Smooth muscle cell of the brain vasculature (primary cell): ENCODE measurements at regions not wholly inside any gene's neighbourhood (a gene's known extent, or its start where the extent isn't known, plus 50 kb on each side); places are given as distances from the start of the nearest gene placed in this dataset.

Experiments
- DNase-seq: peaks from one replicate; pipeline ENCODE4 v3.0.0-alpha.2; 2012; ENCODE audit warnings: low read depth, low spot score

DNA sequence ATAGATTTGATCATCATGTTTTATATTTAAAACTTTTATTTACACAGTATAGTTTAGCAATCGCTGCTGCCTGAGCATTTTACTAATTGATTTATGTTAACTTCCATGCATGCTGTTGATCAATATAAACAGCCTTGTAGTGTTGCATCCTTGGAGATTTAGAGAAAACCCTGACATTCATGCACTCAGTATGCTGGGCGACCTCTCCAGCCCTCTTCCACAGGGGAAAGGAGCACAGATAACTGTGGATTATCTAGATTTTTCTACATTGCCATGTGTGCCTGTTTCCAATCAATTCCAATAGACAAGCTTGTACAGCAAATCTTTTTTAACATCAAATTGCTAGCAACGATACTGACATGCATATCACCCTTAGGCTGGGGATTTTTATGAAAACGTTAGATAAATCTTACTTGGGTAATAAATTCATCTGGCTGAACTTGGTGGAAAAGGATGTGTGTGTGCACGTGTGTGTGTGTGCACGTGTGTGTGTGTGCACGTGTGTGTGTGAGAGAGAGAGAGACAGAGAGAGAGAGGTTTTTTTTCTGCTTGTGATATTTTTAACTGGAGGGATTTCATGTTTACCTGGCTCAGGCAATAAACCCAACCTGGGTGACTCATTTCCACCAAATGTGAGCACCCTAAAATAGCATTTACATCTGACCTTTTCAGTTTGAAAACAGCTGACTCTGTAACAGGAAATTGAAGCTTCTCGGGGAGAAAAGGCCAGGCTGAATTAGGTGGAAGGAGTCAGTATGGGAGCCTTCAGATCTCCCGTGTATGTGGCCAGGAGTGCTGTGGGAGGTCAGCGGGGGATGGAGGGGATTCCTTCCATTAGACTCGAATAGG lies 339.8 kb downstream of the PRDM2 start:
- DNase-seq = no peak

DNA sequence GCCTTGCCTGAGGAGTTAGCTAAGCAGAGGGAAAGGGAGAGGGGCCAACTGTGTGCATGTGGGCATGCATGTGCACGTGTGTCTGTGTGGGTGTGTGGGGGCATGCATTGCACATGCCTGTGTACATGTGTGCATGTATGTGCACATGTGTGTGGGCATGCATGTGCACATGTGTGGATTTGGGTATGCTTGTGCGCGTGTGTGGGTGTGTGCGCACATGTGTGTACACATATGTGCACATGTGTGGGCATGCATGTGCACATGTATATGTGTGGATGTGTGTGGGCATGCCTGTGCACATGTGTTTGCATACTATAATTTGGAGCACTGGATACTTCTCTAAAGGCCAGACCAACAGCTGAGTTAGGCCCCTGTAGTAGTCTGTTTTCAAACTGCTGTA lies 350.0 kb downstream of the PRDM2 start:
- DNase-seq = no peak

DNA sequence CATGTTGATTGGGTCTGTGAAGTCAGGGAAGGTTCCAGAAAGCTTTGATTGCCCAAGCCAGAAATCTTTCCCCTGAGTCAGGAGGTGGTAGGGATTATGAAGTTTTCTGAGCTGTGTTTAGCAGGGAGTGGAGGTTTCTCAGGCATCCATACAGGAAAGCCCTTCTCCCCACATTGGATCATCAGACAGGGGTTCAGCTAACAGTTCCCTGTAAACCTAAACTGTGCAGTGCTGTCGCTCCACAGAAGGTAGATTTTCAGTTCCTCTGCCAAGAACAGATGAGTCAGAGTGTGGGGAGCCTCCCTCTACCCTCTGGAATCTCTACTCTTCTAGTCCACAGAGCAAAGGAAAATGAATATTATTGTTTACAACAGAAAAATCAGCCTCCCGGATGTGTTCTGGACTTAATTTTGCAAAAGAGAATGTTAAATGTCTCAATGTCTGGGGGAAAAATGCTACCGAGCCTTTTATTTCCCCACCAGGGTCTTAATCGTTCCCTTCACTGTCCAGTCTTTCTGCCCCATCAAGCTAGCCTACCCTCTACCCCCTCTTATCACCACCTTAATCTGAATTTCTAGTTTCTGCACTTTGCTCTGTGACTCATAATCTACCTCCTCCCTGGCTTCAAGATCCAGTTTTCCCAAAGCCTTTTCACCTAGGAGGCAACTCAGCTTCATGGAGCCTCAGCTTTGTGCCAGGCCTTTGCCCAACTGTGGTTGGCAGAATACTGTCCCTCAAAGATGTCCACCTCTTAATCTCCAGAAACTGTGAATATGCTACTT lies 355.6 kb downstream of the PRDM2 start:
- no peak for DNase-seq

GRCh38 chr1:14057640-14058039 lies 357.7 kb downstream of the PRDM2 start:
- no peak for DNase-seq

DNA sequence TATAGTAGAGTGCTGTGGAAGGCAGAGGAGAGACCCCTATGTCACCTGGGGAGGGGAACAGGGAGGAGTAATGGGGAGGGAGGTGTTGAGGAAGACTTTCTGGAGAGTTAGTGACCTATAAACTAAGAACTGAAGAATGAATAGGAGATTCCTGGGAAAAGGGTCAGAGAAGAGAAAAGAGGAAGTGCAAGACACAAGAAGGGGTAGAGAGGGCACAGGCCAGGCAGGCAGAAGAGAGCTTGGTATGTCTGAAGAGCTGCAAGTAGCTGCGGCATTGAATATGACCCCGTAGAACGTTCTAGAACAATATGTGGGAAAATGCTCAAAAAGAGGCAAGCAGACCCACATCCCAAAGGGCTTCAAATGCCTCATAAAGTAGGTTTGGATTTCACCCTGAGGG lies 361.2 kb downstream of the PRDM2 start:
- no peak for DNase-seq

- no peak for DNase-seq
These were observed 361.7 kb downstream of the PRDM2 start for GRCh38 chr1:14061722-14062121.

GRCh38 chr1:14062669-14063068 lies 362.7 kb downstream of the PRDM2 start:
- no peak for DNase-seq

GRCh38 chr1:14064649-14065442 lies 364.9 kb downstream of the PRDM2 start:
- DNase-seq = no peak

DNA sequence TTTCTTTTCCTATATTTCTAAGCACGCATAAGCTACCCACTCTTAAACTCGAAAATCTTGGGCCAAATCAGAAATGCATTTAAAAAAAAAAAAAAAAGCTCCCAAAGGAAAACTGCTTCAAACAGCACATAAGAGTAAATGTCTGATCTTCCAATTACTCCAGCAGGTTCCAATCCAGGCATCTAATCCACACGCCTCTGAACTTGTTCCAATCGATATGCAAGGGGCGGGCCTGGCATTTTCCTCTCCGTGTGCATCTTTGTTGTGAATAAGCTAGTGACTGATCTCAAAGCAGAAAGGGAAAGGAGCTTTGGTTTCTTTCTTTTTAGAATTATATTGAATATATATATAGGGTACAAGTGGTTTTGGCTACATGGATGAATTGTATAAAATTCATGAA lies 365.5 kb downstream of the PRDM2 start:
- DNase-seq = no peak

DNA sequence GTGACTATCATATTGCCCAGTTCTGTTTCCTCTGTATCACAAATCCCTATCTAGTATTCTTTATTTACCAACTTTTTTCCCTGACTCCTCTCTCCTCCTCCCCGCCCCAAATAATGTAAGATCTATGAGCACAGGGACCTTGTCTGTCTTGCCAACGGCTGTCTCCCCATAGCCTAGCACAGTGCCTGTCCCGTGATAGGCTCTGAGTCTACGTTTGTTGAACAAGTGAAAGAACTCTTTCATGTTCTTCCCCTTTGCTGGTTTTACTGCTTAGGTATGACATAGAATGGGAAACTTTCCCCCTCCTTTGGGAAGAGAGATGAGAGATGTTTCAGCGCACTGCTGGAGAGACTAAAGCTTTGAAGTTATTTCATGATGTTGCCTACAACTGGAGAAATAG lies 367.0 kb downstream of the PRDM2 start:
- no peak for DNase-seq

GRCh38 chr1:14067711-14068110 lies 367.7 kb downstream of the PRDM2 start:
- DNase-seq = no peak

GRCh38 chr1:14071581-14071980 lies 371.6 kb downstream of the PRDM2 start:
- no peak for DNase-seq

- DNase-seq = no peak
These were observed 380.7 kb downstream of the PRDM2 start for GRCh38 chr1:14080653-14081052.

GRCh38 chr1:14082331-14082730 lies 382.3 kb downstream of the PRDM2 start:
- DNase-seq = no peak

GRCh38 chr1:14083277-14083676 lies 383.3 kb downstream of the PRDM2 start:
- no peak for DNase-seq

DNA sequence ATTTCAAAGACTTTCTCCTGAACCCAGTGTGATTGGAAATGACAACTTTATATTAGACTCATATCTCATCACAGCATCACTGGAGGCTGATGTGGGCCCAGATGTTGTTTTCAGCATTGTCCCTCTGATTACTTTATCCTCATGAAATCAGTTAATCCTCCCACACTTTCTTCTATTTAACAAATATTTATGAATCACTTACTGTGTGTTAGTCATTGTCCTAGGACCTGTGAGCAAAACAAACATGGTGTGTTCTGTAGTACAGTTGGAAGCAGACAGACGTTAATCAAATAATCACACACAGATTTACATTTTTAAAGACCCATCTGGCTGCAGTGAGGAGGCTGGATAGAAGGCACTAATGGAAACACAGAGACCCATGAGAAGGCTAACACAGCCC lies 383.7 kb downstream of the PRDM2 start:
- DNase-seq = no peak

GRCh38 chr1:14090062-14090461 lies 390.1 kb downstream of the PRDM2 start:
- DNase-seq = no peak

DNA sequence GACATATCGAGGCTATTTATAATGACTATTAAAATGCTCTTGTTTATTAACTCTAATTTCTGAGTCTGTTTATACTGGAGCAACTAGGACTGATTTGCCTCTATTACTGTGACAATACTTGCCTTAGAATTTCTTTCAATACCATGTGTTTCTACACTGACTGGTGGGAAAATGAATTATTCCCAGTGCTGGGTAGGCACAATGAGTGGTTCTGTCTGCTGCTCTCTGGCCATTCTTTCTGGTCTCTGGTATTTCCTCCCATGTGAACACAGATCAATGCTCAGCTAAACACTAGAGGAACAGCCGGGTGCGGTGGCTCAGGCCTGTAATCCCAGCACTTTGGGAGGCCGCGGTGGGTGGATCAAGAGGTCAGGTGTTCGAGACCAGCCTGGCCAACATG lies 390.5 kb downstream of the PRDM2 start:
- DNase-seq = no peak

DNA sequence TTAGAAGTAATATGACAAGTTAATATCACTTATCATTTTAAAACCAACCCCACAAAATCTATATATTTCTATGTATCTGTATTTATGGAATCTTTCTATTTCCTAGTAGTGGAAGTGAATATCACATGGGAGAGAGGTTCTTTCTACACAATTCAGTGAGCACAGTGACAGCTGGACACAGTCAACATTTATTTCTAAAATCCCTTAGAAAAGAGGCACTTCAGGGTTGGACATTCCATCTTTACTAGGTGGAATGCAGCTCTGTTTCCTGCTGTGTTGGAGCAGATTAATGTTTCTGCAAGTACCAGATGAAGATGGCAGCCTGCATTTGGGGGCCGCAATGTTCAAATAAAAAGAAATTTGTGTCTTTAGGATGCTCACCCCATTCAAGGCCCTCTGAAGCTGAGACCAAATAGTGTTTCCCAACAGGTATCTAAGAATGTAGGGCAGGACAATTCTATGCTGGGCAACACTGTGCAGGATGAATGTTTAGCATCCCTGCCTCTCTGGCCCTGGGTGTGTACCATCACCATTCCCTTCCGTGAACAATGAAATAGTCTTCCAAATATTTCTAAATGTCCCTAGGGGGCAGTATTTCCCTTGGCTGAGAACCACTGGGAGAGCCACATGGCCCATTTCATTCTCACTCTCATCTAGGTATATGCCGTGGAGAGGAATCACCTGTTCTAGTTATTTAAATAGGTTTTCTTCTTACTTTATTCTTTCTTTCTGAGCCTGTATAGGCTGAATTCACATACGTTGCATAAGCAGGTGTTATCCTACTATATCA lies 394.8 kb downstream of the PRDM2 start:
- DNase-seq = no peak

- no peak for DNase-seq
These were observed 398.4 kb downstream of the PRDM2 start for GRCh38 chr1:14098294-14098913.

DNA sequence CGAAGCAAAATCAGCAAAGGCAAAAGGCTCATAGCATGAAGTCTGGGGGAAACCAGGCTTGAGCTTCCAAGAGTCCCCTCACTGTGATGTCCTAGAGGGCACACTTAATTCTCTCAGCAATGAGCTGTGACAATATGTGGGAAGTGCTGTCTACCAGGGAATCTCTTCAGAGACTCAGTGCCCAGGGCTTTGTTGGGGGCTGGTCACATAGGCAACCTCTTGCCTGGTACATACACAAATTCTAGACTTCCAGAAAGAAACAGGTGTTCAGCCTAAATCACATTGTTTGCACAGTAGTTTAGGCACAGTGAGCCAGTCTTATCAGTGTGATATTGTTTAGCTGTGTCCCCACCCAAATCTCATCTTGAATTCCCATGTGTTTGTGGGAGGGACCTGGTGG lies 400.5 kb downstream of the PRDM2 start:
- no peak for DNase-seq
